ENCODE measurements at regions not wholly inside any gene's neighbourhood (a gene's known extent, or its start where the extent isn't known, plus 50 kb on each side); places are given as distances from the start of the nearest gene placed in this dataset.

GRCh38 chr3:150259526-150260397 is 148.3 kb upstream of the TSC22D2 start:
- intact Hi-C loops (cut with DNase I): no loop called here
- H3K27me3 ChIP-seq (ENCODE audit: low read depth): no peaks in the 10 kb centered on the region
- DNase-seq: no peak
- no peaks in the 10 kb centered on the region for H3K36me3 ChIP-seq
- H3K4me3 ChIP-seq: no peak overlapping the region
- H3K27ac ChIP-seq: no peak overlapping the region
- no peak for TF ChIP-seq CTCF (IDR thresholded peaks at IDR 0.05)
- ATAC-seq: no peak
- H3K9me3 ChIP-seq: no peaks in the 10 kb centered on the region
- no peaks in the 10 kb centered on the region for H3K4me1 ChIP-seq

DNA sequence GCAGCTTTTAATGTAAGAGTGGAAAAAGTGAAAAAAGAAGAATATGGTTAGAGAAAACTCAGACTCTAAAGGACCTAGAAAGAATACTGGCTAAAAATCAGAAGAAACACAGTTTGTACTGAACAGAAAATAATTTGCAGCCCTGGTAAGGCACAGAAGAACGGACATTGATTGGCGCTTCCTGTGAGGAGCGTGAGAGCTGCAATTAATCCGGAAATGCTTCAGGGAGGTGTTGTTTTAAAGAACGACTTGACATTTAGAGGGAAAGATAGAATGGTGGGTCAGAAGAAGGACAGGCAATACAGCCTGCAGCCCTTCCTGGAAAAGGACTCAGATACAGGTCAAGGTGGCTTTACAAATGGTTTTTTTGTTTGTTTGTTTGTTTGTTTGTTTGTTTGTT is 151.3 kb upstream of the TSC22D2 start:
- intact Hi-C loops (cut with DNase I): no loop called here
- no peak for TF ChIP-seq CTCF (IDR thresholded peaks at IDR 0.05)
- DNase-seq: no peak
- Histone ChIP-seq H3K36me3 (no peaks in the 10 kb centered on the region), H3K9me3 (no peaks in the 10 kb centered on the region), H3K4me1 (peaks cover 9% of the 10 kb centered on the region), H3K4me3 (no peak overlapping the region), H3K27ac (no peak overlapping the region), H3K27me3 (ENCODE audit: low read depth) (no peaks in the 10 kb centered on the region)
- ATAC-seq: no peak

DNA sequence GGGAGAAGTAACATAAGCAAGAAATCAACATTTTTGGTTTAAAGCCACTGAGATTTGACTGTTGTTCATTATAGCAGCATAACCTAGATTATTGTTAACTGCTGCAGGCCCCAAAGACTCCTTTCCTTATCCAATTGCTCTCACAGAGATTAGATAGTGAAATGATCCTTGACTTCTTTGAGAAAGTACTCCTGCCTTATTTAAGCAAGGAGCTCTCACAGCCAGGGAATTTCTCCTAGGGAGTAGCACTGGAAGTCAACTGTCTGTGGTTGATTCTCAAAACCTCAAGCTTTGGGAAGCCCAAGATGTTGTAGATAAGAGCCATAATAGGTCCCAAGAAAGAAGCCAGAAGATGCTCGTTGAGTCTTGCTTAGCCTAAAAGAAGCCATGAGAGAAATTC is 151.8 kb upstream of the TSC22D2 start:
- intact Hi-C loops (cut with DNase I): no loop called here
- Histone ChIP-seq H3K9me3 (no peaks in the 10 kb centered on the region), H3K36me3 (no peaks in the 10 kb centered on the region), H3K27me3 (ENCODE audit: low read depth) (no peaks in the 10 kb centered on the region), H3K4me1 (peaks cover 9% of the 10 kb centered on the region), H3K4me3 (no peak overlapping the region), H3K27ac (no peak overlapping the region)
- ATAC-seq (no peak), DNase-seq (no peak)
- no peak for TF ChIP-seq CTCF (IDR thresholded peaks at IDR 0.05)

- TF ChIP-seq CTCF (IDR thresholded peaks at IDR 0.05): no peak
- Histone ChIP-seq H3K9me3 (no peaks in the 10 kb centered on the region), H3K4me1 (peaks cover 9% of the 10 kb centered on the region), H3K36me3 (no peaks in the 10 kb centered on the region), H3K27ac (no peak overlapping the region), H3K4me3 (no peak overlapping the region), H3K27me3 (ENCODE audit: low read depth) (no peaks in the 10 kb centered on the region)
- ATAC-seq (no peak), DNase-seq (no peak)
- intact Hi-C loops (cut with DNase I): no loop called here
Observed at GRCh38 chr3:150255826-150256225, 152.3 kb upstream of the TSC22D2 start.

DNA sequence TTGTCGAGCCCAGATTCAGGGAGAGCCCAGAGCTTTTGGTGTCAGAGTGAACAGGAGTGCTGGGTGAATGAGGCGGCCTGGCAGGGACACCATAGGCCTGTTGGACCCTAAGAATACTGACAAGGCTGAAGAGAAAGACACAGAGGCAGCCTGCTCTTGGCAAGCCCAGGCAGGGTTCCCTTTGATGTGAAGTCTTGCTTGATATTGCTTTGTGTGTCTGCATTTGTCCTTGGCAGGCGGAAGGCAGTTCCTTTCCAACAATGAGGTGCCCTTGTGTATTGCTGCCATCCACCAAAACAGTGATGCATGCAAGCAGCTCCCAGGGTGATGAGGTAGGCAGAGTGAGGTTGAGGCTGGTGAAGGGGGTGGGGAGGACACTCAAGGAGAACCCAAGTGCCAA is 152.7 kb upstream of the TSC22D2 start:
- H3K4me1 ChIP-seq: peaks cover 9% of the 10 kb centered on the region
- H3K9me3 ChIP-seq: no peaks in the 10 kb centered on the region
- H3K36me3 ChIP-seq: no peaks in the 10 kb centered on the region
- DNase-seq (no peak), ATAC-seq (peak in 1 of 2 donors; percentile 24)
- no peak overlapping the region for H3K4me3 ChIP-seq
- no peak for TF ChIP-seq CTCF (IDR thresholded peaks at IDR 0.05)
- H3K27ac ChIP-seq: no peak overlapping the region
- H3K27me3 ChIP-seq (ENCODE audit: low read depth): no peaks in the 10 kb centered on the region
- intact Hi-C loops (cut with DNase I): no loop called here

All from lower lobe of right lung (tissue), 2 donors.